ENCODE measurements at regions not wholly inside any gene's neighbourhood (a gene's known extent, or its start where the extent isn't known, plus 50 kb on each side); places are given as distances from the start of the nearest gene placed in this dataset.
"Not testable (repeated sequence)": the region's sequence is repeated elsewhere in the genome, so short reads cannot be mapped to it uniquely, and the experiment has no call there.

GRCh38 chr9:27688954-27689353 lies 115.7 kb upstream of the C9orf72 start:
- ATAC-seq (ENCODE audit: low FRiP score) (no peak), DNase-seq (ENCODE audit: low spot score) (no peak)
- no peak for TF ChIP-seq CTCF (IDR thresholded peaks at IDR 0.05)

DNA sequence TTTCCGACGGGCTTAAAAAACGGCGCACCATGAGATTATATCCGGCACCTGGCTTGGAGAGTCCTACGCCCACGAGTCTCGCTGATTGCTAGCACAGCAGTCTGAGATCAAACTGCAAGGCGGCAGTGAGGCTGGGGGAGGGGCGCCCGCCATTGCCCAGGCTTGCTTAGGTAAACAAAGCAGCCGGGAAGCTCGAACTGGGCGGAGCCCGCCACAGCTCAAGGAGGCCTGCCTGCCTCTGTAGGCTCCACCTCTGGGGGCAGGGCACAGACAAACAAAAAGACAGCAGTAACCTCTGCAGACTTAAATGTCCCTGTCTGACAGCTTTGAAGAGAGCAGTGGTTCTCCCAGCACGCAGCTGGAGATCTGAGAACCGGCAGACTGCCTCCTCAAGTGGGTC lies 117.5 kb upstream of the C9orf72 start:
- ATAC-seq (ENCODE audit: low FRiP score); DNase-seq (ENCODE audit: low spot score): not testable (repeated sequence)

DNA sequence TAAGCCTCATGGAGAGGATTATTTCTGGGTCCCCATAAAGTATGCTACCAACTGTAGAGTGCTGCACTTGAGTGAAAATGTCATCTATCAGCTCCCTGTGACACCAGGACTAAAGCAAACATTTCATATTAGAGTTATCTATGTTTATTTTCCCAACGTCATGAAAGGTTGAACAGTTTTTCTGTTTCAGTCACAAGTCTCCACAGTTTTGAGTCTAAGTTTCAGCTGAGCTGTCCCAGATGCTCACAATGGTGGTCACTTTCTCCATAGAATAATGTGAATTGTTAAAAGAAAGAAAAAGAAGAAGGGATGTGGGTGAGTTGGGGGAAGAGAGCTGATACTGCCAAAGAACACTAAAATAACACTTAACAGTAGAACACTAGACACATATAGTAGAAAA lies 126.3 kb upstream of the C9orf72 start:
- DNase-seq (ENCODE audit: low spot score) = no peak
- no peak for ATAC-seq (ENCODE audit: low FRiP score)

GRCh38 chr9:27701016-27701415 lies 127.7 kb upstream of the C9orf72 start:
- DNase-seq (ENCODE audit: low spot score) = no peak
- no peak for ATAC-seq (ENCODE audit: low FRiP score)
- TF ChIP-seq CTCF (IDR thresholded peaks at IDR 0.05) = no peak

More for the DNA sequence above, 126.3 kb upstream of the C9orf72 start:
- no peak for TF ChIP-seq CTCF (IDR thresholded peaks at IDR 0.05)

DNA sequence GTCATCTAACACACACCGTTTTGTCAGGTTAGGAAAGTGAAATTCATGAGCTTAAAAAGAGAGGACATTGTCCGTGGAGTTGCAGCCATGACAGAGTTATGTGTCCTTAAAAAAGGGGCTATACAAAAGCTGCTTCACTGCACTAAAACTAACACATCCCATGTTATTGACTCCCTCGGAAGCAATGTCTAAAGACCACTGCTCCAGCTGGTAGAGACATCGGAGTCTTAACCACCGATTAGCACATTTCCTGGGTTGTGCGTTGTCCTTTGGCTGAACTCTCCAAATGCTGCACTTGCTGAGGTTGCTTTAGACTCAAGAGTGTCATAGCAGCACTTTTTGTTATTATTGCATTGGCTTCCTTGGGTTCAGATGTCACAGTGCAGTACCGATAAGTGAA lies 128.3 kb upstream of the C9orf72 start:
- DNase-seq (ENCODE audit: low spot score) (no peak), ATAC-seq (ENCODE audit: low FRiP score) (no peak)
- TF ChIP-seq CTCF (IDR thresholded peaks at IDR 0.05) = no peak

DNA sequence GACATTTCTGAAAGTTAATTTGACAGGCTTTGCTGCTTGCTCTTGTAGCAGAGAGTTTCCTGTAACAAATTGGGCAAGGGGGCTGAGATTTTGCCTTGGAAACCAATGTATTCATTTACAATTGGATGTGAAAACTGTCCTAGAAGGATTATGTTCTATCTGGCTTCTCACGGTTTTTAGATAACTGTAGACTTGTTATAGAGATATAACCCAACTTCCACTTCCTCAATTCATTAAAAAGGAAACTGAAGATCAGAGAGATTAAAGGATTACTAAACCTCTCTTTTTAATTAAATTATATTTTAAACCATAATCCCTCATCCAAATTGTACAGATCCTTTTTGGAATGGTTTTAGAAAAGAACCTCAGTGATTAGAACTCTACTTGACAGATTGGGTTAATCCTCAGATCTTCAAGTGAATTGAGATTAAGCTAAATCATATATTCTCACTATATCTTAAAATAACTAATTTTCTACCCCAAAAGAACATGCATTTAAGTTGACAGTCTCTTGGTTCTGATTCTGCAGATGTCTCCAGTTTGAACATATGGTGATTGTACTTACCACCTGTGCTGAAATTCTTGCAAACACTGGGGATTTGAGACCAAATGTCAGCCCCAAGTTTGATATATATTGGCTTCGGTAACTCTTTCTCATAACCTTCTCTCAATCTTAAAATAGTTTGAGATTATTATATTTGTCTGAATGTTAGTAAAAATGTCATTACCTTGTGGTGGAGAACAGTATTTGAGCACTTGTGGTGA lies 130.1 kb upstream of the C9orf72 start:
- no peak for DNase-seq (ENCODE audit: low spot score)
- TF ChIP-seq CTCF (IDR thresholded peaks at IDR 0.05) = no peak
- ATAC-seq (ENCODE audit: low FRiP score) = no peak

- ATAC-seq (ENCODE audit: low FRiP score) (no peak), DNase-seq (ENCODE audit: low spot score) (no peak)
- no peak for TF ChIP-seq CTCF (IDR thresholded peaks at IDR 0.05)
These were observed 138.0 kb upstream of the C9orf72 start for GRCh38 chr9:27711241-27711640.
